Common myeloid progenitor, CD34-positive (primary cell): ENCODE measurements at regions not wholly inside any gene's neighbourhood (a gene's known extent, or its start where the extent isn't known, plus 50 kb on each side); places are given as distances from the start of the nearest gene placed in this dataset.
"Not testable (repeated sequence)": the region's sequence is repeated elsewhere in the genome, so short reads cannot be mapped to it uniquely, and the experiment has no call there.

ENCODE experiments used
- CTCF ChIA-PET: fragments of 350-600 bp; sonication (Branson Sonifier 250); formaldehyde crosslinking; loops from one replicate; lab custom pipeline; 2021; ENCODE audit warnings: antibody characterized with exemption; lab: Charles Lee
- POLR2A ChIA-PET: fragments of 350-600 bp; sonication (Branson Sonifier 250); formaldehyde crosslinking; loops from one replicate; lab custom pipeline; 2021; ENCODE audit warnings: antibody characterized with exemption; lab: Charles Lee
- DNase-seq, 3 donors: peaks; one replicate each; pipeline versions ENCODE4 v3.0.0 to v3.0.0-alpha.2; 2013
- H3K27ac ChIP-seq, 2 experiments: 1 replicate in 1 of 2; 2 replicates in 1 of 2; pipeline ENCODE4 v1.7.0; 2013; ENCODE audit warnings: inconsistent platforms in 2 of 2, low read length in 2 of 2, mild to moderate bottlenecking in 2 of 2, low read depth in 1 of 2, moderate library complexity in 1 of 2; ENCODE audit not compliant: severe bottlenecking in 2 of 2, insufficient read depth in 1 of 2, poor library complexity in 1 of 2
- H3K27me3 ChIP-seq, 5 experiments: replicated peaks in 2 of 5; 1 replicate in 3 of 5; 2 replicates in 2 of 5; pipeline versions ENCODE4 v1.6.1 to v1.7.0; 2013; ENCODE audit warnings: low read length in 4 of 5, mild to moderate bottlenecking in 2 of 5, moderate library complexity in 2 of 5, inconsistent platforms in 1 of 5; ENCODE audit not compliant: insufficient read depth in 5 of 5, control insufficient read depth in 4 of 5
- H3K36me3 ChIP-seq, 4 experiments: 1 replicate in 2 of 4; 2 replicates in 2 of 4; pipeline versions ENCODE4 v1.6.1 to v1.7.0; 2013; ENCODE audit warnings: low read length in 3 of 4, control low read depth in 1 of 4, mild to moderate bottlenecking in 1 of 4; ENCODE audit not compliant: control insufficient read depth in 4 of 4, insufficient read depth in 4 of 4
- H3K4me1 ChIP-seq, 4 experiments: 1 replicate in 3 of 4; 2 replicates in 1 of 4; pipeline versions ENCODE4 v1.6.1 to v1.7.1; 2013; ENCODE audit warnings: low read length in 3 of 4, mild to moderate bottlenecking in 3 of 4, control low read depth in 1 of 4, inconsistent platforms in 1 of 4, moderate library complexity in 1 of 4; ENCODE audit not compliant: control insufficient read depth in 4 of 4, insufficient read depth in 4 of 4; ENCODE audit errors: control extremely low read depth in 1 of 4
- H3K4me3 ChIP-seq, 7 experiments: 1 replicate in 4 of 7; 2 replicates in 3 of 7; pipeline versions ENCODE4 v1.5.1 to v1.7.0; 2013; ENCODE audit warnings: mild to moderate bottlenecking in 7 of 7, low read length in 6 of 7, moderate library complexity in 6 of 7, inconsistent platforms in 2 of 7, low read depth in 2 of 7, control low read depth in 1 of 7; ENCODE audit not compliant: insufficient read depth in 4 of 7, control insufficient read depth in 1 of 7; ENCODE audit errors: extremely low read depth in 1 of 7
- H3K9me3 ChIP-seq, 5 experiments: 1 replicate in 4 of 5; 2 replicates in 1 of 5; pipeline versions ENCODE4 v1.6.1 to v1.7.1; 2013; ENCODE audit warnings: low read length in 4 of 5, mild to moderate bottlenecking in 2 of 5, inconsistent platforms in 1 of 5, low read depth in 1 of 5, moderate library complexity in 1 of 5; ENCODE audit not compliant: control insufficient read depth in 4 of 5, insufficient read depth in 2 of 5; ENCODE audit errors: control extremely low read depth in 1 of 5
- WGBS: methylation state at CpG from one replicate; pipeline ENCODE4 v1.1.5; 2013; ENCODE audit not compliant: insufficient coverage; 5-methylcytosine and 5-hydroxymethylcytosine counted together

GRCh38 chr3:14031271-14031670 lies 93.4 kb downstream of the CHCHD4 start:
- no peaks in the 10 kb centered on the region for H3K36me3 ChIP-seq
- H3K9me3 ChIP-seq = peaks cover 0 to 11% (median 2%) of the 10 kb centered on the region in 5 experiments
- POLR2A ChIA-PET = no interaction called here
- CTCF ChIA-PET = no interaction called here
- H3K27me3 ChIP-seq = peaks cover 0 to 2% (median 0%) of the 10 kb centered on the region in 5 experiments
- DNase-seq = no peak
- no peak overlapping the region for H3K4me3 ChIP-seq
- H3K4me1 ChIP-seq = no peaks in the 10 kb centered on the region
- 100% methylated on average over 2 of the region's 3 CpGs for WGBS
- H3K27ac ChIP-seq = no peak overlapping the region

GRCh38 chr3:14029390-14029995 lies 95.2 kb downstream of the CHCHD4 start:
- WGBS = 97% methylated on average over 14 of the region's 20 CpGs
- POLR2A ChIA-PET = interaction anchor here (0.6 kb wide), 1 partner anchor 117 kb away, joined by 3 read pairs; no protein-coding TSS in a partner anchor
- DNase-seq, H3K27me3 ChIP-seq, H3K4me3 ChIP-seq, H3K36me3 ChIP-seq, H3K27ac ChIP-seq, H3K4me1 ChIP-seq, CTCF ChIA-PET: not testable (repeated sequence)
- peaks cover 0 to 15% (median 2%) of the 10 kb centered on the region in 5 experiments for H3K9me3 ChIP-seq

GRCh38 chr3:14028122-14028521 lies 96.5 kb downstream of the CHCHD4 start:
- H3K4me3 ChIP-seq, POLR2A ChIA-PET, CTCF ChIA-PET, H3K27me3 ChIP-seq, H3K27ac ChIP-seq, H3K36me3 ChIP-seq, DNase-seq, H3K4me1 ChIP-seq: not testable (repeated sequence)
- 100% methylated on average over 1 of the region's 9 CpGs for WGBS
- H3K9me3 ChIP-seq = peaks cover 0 to 23% (median 4%) of the 10 kb centered on the region in 5 experiments

DNA sequence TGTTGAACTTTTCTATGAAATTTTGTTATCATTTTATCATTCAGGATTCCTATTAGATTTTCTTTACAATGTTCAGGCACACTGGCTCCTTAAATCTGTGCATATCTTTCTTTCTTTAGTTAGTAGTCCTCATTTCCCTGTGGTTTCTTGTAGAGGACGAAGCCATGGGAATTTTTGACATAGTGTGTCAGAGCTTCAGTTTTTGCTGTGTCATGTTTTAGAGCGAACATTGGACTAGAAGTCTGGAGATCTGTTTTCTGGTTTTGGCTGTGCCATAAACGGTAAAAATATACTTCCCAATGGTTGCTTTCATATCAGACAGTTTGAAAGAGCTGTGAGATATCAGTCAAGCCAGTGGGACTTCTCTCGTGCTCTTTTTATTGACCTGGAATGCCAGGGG lies 105.2 kb downstream of the CHCHD4 start:
- Histone ChIP-seq H3K36me3 (no peaks in the 10 kb centered on the region), H3K27ac (no peak overlapping the region), H3K4me1 (no peaks in the 10 kb centered on the region), H3K4me3 (no peak overlapping the region), H3K9me3 (peaks cover 0 to 22% (median 0%) of the 10 kb centered on the region in 5 experiments), H3K27me3 (peaks cover 0 to 5% (median 0%) of the 10 kb centered on the region in 5 experiments)
- ChIA-PET POLR2A (no interaction called here), CTCF (no interaction called here)
- 95% methylated on average over 3 of the region's 4 CpGs for WGBS
- no peak for DNase-seq

DNA sequence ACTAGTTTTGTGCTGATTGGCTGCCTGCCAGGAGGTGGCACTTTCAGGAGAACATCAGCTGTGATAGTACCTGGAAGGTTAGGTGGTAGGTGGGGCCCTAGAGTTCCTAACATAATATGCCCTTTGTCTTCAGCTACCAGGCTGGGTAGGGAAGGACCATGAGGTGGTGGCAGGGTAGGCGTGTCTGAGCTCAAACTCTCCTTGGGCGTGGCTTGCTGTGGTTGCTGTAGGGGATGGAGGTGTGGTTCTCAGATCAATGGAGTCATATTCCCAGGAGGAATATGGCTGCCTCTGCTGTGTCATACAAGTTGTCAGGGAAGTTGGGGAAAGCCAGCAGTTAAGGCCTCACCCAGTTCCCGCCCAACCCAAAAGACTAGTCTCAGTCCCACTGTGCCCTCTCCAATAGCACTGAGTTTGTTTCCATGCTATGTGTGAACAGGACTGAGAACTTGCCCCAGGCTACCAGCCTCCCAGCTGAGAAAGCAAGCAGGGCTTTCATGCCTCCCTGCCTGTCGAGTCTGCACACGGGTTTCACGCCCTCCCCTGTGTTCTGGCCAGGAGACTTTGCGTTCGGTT lies 107.7 kb downstream of the CHCHD4 start:
- ChIA-PET POLR2A (no interaction called here), CTCF (no interaction called here)
- H3K27me3 ChIP-seq = peaks cover 0 to 2% (median 0%) of the 10 kb centered on the region in 5 experiments
- H3K27ac ChIP-seq = no peak overlapping the region
- no peak for DNase-seq
- peaks cover 0 to 11% (median 0%) of the 10 kb centered on the region in 5 experiments for H3K9me3 ChIP-seq
- H3K4me1 ChIP-seq = no peaks in the 10 kb centered on the region
- H3K4me3 ChIP-seq = no peak overlapping the region
- H3K36me3 ChIP-seq = no peaks in the 10 kb centered on the region
- WGBS = 92% methylated on average over 7 of the region's 8 CpGs

GRCh38 chr3:14007006-14007405 lies 117.7 kb downstream of the CHCHD4 start:
- Histone ChIP-seq H3K27ac (no peak overlapping the region), H3K4me3 (no peak overlapping the region), H3K4me1 (no peaks in the 10 kb centered on the region), H3K36me3 (no peaks in the 10 kb centered on the region), H3K9me3 (no peaks in the 10 kb centered on the region), H3K27me3 (peaks cover 0 to 2% (median 0%) of the 10 kb centered on the region in 5 experiments)
- no peak for DNase-seq
- WGBS = no CpG with 5 or more reads among the region's 4 CpGs
- ChIA-PET CTCF (no interaction called here), POLR2A (no interaction called here)

- ChIA-PET CTCF (no interaction called here), POLR2A (no interaction called here)
- H3K27ac ChIP-seq = no peak overlapping the region
- H3K4me1 ChIP-seq = no peaks in the 10 kb centered on the region
- H3K27me3 ChIP-seq = peaks cover 0 to 2% (median 0%) of the 10 kb centered on the region in 5 experiments
- H3K36me3 ChIP-seq = no peaks in the 10 kb centered on the region
- no peak for DNase-seq
- H3K4me3 ChIP-seq = no peak overlapping the region
- H3K9me3 ChIP-seq = peaks cover 0 to 6% (median 0%) of the 10 kb centered on the region in 5 experiments
These were observed 121.3 kb upstream of the WNT7A start for GRCh38 chr3:14001136-14001535.
